HepG2 (cell line): ENCODE measurements at regions not wholly inside any gene's neighbourhood (a gene's known extent, or its start where the extent isn't known, plus 50 kb on each side); places are given as distances from the start of the nearest gene placed in this dataset.

Source experiments
- ATAC-seq: fragments of 200-7000 bp; cut with Tn5 transposase; 3 replicates; pipeline ENCODE4 v1.9.1; 2020; ENCODE audit warnings: mild to moderate bottlenecking, moderate library complexity
- BruUV-seq: library from RNA; stranded (reverse); fragments of 400-500 nt; replicated peaks from 2 replicates; lab custom pipeline; 2021; lab: Mats Ljungman, UMichigan
- CTCF ChIA-PET: fragments of 300-600 bp; formaldehyde crosslinking; extraction: SDS; loops from one replicate; lab custom pipeline; 2021; ENCODE audit warnings: low total read pairs, inconsistent platforms, low intra/inter-chr PET ratio; lab: Yijun Ruan, JAX
- POLR2A ChIA-PET: fragments of 350-600 bp; sonication (Branson Sonifier 250); formaldehyde crosslinking; loops from one replicate; lab custom pipeline; 2020; ENCODE audit warnings: antibody characterized with exemption, inconsistent platforms; lab: Yijun Ruan, JAX
- DNase-seq: peaks from one replicate; pipeline ENCODE4 v3.0.0-alpha.2; 2015; ENCODE audit warnings: low spot score
- FAIRE-seq: peaks from 3 replicates; lab custom pipeline; 2011; peaks lifted over from hg19 to GRCh38; lab: Jason Lieb, UNC
- H2AFZ ChIP-seq: one replicate; pipeline ENCODE4 v1.6.1; 2011; ENCODE audit warnings: low read length, inconsistent platforms
- H3K27ac ChIP-seq: fragments of 300-600 bp; 3 replicates; pipeline ENCODE4 v1.8.0; 2011; ENCODE audit warnings: mixed run types, mild to moderate bottlenecking, mixed read lengths, low read length, inconsistent platforms; ENCODE audit not compliant: insufficient read depth; ENCODE audit errors: extremely low read length
- H3K27me3 ChIP-seq, 2 experiments: fragments of 200-600 bp in 1 of 2; 2 replicates in 1 of 2; 3 replicates in 1 of 2; pipeline versions ENCODE4 v1.6.0 to v1.8.0; 2011; ENCODE audit warnings: low read length in 2 of 2, mild to moderate bottlenecking in 2 of 2, moderate library complexity in 2 of 2, inconsistent platforms in 1 of 2; ENCODE audit not compliant: insufficient read depth in 2 of 2, control insufficient read depth in 1 of 2
- H3K36me3 ChIP-seq, 2 experiments: fragments of 200-600 bp in 1 of 2; replicated peaks in 1 of 2; 2 replicates in 1 of 2; 3 replicates in 1 of 2; pipeline versions ENCODE4 v1.5.1 to v1.8.0; 2011; ENCODE audit warnings: low read length in 2 of 2, inconsistent platforms in 1 of 2; ENCODE audit not compliant: insufficient read depth in 2 of 2, control insufficient read depth in 1 of 2
- H3K4me1 ChIP-seq: 2 replicates; pipeline ENCODE4 v1.5.1; 2012; ENCODE audit warnings: low read length, inconsistent platforms; ENCODE audit not compliant: insufficient read depth
- H3K4me2 ChIP-seq: 2 replicates; pipeline ENCODE4 v1.6.0; 2011; ENCODE audit warnings: low read depth, low read length, inconsistent platforms
- H3K4me3 ChIP-seq, 3 experiments: fragments of 200-600 bp in 1 of 3; sonication (generic), shearing (Covaris generic) in 1 of 3; replicated peaks in 1 of 3; 2 replicates each; pipeline ENCODE4 v1.5.1; 2011 to 2016; ENCODE audit warnings: low read length in 3 of 3, inconsistent platforms in 2 of 3, low read depth in 2 of 3, mild to moderate bottlenecking in 2 of 3, control low read depth in 1 of 3, mixed read lengths in 1 of 3; ENCODE audit not compliant: insufficient read depth in 1 of 3
- H3K79me2 ChIP-seq: one replicate; pipeline ENCODE4 v1.6.1; 2011; ENCODE audit warnings: low read length, inconsistent platforms; ENCODE audit not compliant: insufficient read depth
- H3K9ac ChIP-seq: 2 replicates; pipeline ENCODE4 v1.6.0; 2011; ENCODE audit warnings: mild to moderate bottlenecking, low read depth, low read length, inconsistent platforms; ENCODE audit not compliant: insufficient read depth
- H3K9me3 ChIP-seq: 2 replicates; pipeline ENCODE4 v1.5.1; 2012; ENCODE audit warnings: mild to moderate bottlenecking, low read length
- H4K20me1 ChIP-seq: 2 replicates; pipeline ENCODE4 v1.6.0; 2011; ENCODE audit warnings: inconsistent platforms, mild to moderate bottlenecking, low read length, moderate library complexity; ENCODE audit not compliant: insufficient read depth
- GFI1 ChIP-seq: sonication (generic); formaldehyde crosslinking; IDR thresholded peaks from 2 replicates; pipeline ENCODE4 v1.5.0; 2020; ENCODE audit warnings: missing genetic modification reagents, mild to moderate bottlenecking, borderline replicate concordance
- KDM5B ChIP-seq: sonication (generic); formaldehyde crosslinking; IDR thresholded peaks from 2 replicates; pipeline ENCODE4 v1.4.0; 2020; ENCODE audit warnings: missing genetic modification reagents, mild to moderate bottlenecking, borderline replicate concordance
- MED8 ChIP-seq: sonication (generic); formaldehyde crosslinking; IDR thresholded peaks from 2 replicates; pipeline ENCODE4 v1.8.1; 2023; ENCODE audit warnings: mild to moderate bottlenecking, missing genetic modification reagents; ENCODE audit not compliant: insufficient replicate concordance
- MEIS2 ChIP-seq: sonication (generic); formaldehyde crosslinking; IDR thresholded peaks from 2 replicates; pipeline ENCODE4 v1.9.0; 2021; ENCODE audit warnings: mild to moderate bottlenecking, missing genetic modification reagents
- NBN ChIP-seq: fragments of 450-650 bp; conservative IDR thresholded peaks from 2 replicates; pipeline ENCODE4 v1.6.1; 2017
- PHF5A ChIP-seq: IDR thresholded peaks from one replicate; pipeline ENCODE4 v1.6.1; 2018; ENCODE audit warnings: low read depth, missing genetic modification reagents; ENCODE audit not compliant: unreplicated experiment
- RCOR2 ChIP-seq: IDR thresholded peaks from 2 replicates; pipeline ENCODE4 v1.6.1; 2016; ENCODE audit warnings: missing biosample characterization, missing genetic modification reagents
- SMAD3 ChIP-seq: sonication (generic); formaldehyde crosslinking; IDR thresholded peaks from 2 replicates; pipeline ENCODE4 v1.4.0; 2020; ENCODE audit warnings: missing genetic modification reagents
- TAF1 ChIP-seq: sonication (generic); formaldehyde crosslinking; IDR thresholded peaks from 2 replicates; pipeline ENCODE4 v1.4.0; 2020; ENCODE audit warnings: missing genetic modification reagents
- U2AF2 ChIP-seq: fragments of 200-400 bp; formaldehyde crosslinking; IDR thresholded peaks from 2 replicates; pipeline ENCODE4 v1.6.1; 2017; ENCODE audit warnings: low read depth, mild to moderate bottlenecking, low read length
- ZNF331 ChIP-seq: sonication (generic); formaldehyde crosslinking; IDR thresholded peaks from 2 replicates; pipeline ENCODE4 v1.4.0; 2020; ENCODE audit warnings: missing genetic modification reagents
- ZNF660 ChIP-seq: sonication (generic); formaldehyde crosslinking; IDR thresholded peaks from 2 replicates; pipeline ENCODE4 v1.5.1; 2020; ENCODE audit warnings: mild to moderate bottlenecking, low read depth, missing genetic modification reagents, borderline replicate concordance
- ZNF788 ChIP-seq: sonication (generic); formaldehyde crosslinking; IDR thresholded peaks from 2 replicates; pipeline ENCODE4 v1.5.0; 2020; ENCODE audit warnings: mild to moderate bottlenecking, missing genetic modification reagents, borderline replicate concordance
- whole genome bisulfite sequencing: methylation state at CpG from one replicate; pipeline ENCODE4 v1.1.6; 2017; ENCODE audit warnings: low lambda C conversion rate; 5-methylcytosine and 5-hydroxymethylcytosine counted together
- in situ Hi-C: cut with HindIII; loops from 2 replicates; pipeline ENCODE4 v1.10.0; 2017; ENCODE audit warnings: low pct_unique_long_range_greater_than_20kb; ENCODE audit not compliant: extremely low pct_ligation_motif_present
- intact Hi-C: fragments of 100-400 bp; cut with micrococcal nuclease; formaldehyde crosslinking; loops from one replicate; pipeline ENCODE4 v1.10.0; 2022; ENCODE audit not compliant: unreplicated experiment
- TF ChIP-seq, protein P1 (sequence below): sonication (generic); formaldehyde crosslinking; IDR thresholded peaks from 2 replicates; pipeline ENCODE4 v1.5.0; 2020; ENCODE audit warnings: mild to moderate bottlenecking, low read depth, missing genetic modification reagents, borderline replicate concordance
- TF ChIP-seq, protein P2 (sequence below): sonication (generic); formaldehyde crosslinking; IDR thresholded peaks from 2 replicates; pipeline ENCODE4 v1.5.0; 2020; ENCODE audit warnings: missing genetic modification reagents, mild to moderate bottlenecking, borderline replicate concordance
- TF ChIP-seq, protein P3 (sequence below): sonication (generic); formaldehyde crosslinking; IDR thresholded peaks from 2 replicates; pipeline ENCODE4 v1.4.0; 2020; ENCODE audit warnings: missing genetic modification reagents
- TF ChIP-seq, protein P4 (sequence below): sonication (generic); formaldehyde crosslinking; IDR thresholded peaks from 2 replicates; pipeline ENCODE4 v1.8.0; 2023; ENCODE audit warnings: mild to moderate bottlenecking, missing genetic modification reagents

DNA sequence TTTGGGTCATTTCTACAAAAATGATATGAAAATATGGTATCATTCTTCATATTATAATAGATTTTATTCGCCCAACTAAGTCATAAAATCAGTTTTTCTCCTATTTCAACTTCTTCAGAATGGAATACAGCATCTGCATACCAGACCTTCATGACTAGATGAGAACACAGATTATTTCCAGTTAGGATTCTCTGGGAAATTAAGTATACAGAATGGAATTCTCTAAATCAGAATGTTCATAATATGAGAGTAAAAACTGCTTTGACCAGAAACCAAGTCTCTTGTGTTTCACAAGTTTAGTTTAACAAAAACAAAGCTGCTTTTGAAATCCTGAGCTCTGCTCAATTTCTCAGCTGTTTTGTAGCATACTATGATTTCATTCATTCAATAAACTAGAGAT is 160.3 kb upstream of the SEMA3A start:
- in situ Hi-C loops = no loop called here
- no peak for FAIRE-seq
- BruUV-seq = no TSS peak

DNA sequence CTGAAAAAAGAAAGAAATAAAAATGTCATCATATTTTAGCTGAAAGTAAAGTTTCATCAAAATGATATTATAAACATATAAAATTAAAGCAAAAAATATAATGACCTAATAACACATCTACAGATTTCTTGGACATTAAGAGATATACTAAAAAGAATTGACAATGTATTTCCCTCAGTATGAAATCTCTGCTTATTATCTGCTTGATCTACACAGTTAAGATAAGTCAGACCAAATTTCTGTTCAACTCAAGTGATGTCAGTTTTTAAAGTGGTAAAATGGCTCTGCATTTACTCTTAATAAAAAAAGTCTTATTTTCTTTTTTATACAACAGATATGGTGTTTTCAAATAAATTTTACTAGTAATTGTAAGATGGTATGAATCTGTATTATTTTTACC is 159.4 kb upstream of the SEMA3A start:
- H3K36me3 ChIP-seq = no peaks in the 10 kb centered on the region
- no peaks in the 10 kb centered on the region for H3K4me1 ChIP-seq
- H3K79me2 ChIP-seq = no peaks in the 10 kb centered on the region
- FAIRE-seq (no peak), DNase-seq (no peak), ATAC-seq (no peak)
- H3K27ac ChIP-seq = no peak overlapping the region
- H3K4me3 ChIP-seq = no peak overlapping the region
- H3K9me3 ChIP-seq = no peaks in the 10 kb centered on the region
- no peaks in the 10 kb centered on the region for H4K20me1 ChIP-seq
- POLR2A ChIA-PET = no interaction called here
- in situ Hi-C loops (no loop called here), intact Hi-C loops (no loop called here)
- BruUV-seq = no TSS peak
- no peaks in the 10 kb centered on the region for H3K27me3 ChIP-seq
- H2AFZ ChIP-seq = no peak overlapping the region
- no peak overlapping the region for H3K4me2 ChIP-seq
- no peak for TF ChIP-seq ZNF788 (CRISPR knock-in tag)
- TF ChIP-seq ZNF660 (CRISPR knock-in tag) = no peak
- TF ChIP-seq, protein P1, sequence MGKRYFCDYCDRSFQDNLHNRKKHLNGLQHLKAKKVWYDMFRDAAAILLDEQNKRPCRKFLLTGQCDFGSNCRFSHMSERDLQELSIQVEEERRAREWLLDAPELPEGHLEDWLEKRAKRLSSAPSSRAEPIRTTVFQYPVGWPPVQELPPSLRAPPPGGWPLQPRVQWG (CRISPR knock-in tag) = no peak
- no peak for TF ChIP-seq KDM5B
- TF ChIP-seq, protein P2, sequence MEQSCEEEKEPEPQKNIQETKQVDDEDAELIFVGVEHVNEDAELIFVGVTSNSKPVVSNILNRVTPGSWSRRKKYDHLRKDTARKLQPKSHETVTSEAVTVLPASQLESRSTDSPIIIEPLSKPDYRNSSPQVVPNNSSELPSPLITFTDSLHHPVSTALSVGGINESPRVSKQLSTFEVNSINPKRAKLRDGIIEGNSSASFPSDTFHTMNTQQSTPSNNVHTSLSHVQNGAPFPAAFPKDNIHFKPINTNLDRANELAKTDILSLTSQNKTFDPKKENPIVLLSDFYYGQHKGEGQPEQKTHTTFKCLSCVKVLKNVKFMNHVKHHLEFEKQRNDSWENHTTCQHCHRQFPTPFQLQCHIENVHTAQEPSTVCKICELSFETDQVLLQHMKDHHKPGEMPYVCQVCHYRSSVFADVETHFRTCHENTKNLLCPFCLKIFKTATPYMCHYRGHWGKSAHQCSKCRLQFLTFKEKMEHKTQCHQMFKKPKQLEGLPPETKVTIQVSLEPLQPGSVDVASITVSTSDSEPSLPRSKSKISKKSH (CRISPR knock-in tag) = no peak
- TF ChIP-seq, protein P3, sequence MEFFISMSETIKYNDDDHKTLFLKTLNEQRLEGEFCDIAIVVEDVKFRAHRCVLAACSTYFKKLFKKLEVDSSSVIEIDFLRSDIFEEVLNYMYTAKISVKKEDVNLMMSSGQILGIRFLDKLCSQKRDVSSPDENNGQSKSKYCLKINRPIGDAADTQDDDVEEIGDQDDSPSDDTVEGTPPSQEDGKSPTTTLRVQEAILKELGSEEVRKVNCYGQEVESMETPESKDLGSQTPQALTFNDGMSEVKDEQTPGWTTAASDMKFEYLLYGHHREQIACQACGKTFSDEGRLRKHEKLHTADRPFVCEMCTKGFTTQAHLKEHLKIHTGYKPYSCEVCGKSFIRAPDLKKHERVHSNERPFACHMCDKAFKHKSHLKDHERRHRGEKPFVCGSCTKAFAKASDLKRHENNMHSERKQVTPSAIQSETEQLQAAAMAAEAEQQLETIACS = no peak
- TF ChIP-seq MEIS2 (CRISPR knock-in tag) = no peak
- TF ChIP-seq TAF1 (CRISPR knock-in tag) = no peak
- no peak for TF ChIP-seq SMAD3
- no peak for TF ChIP-seq PHF5A (CRISPR knock-in tag)
- no peak overlapping the region for H3K9ac ChIP-seq
- CTCF ChIA-PET = no interaction called here

More for the DNA sequence above, 160.3 kb upstream of the SEMA3A start:
- Histone ChIP-seq H3K36me3 (no peaks in the 10 kb centered on the region), H3K9ac (no peak overlapping the region), H2AFZ (no peak overlapping the region), H3K9me3 (no peaks in the 10 kb centered on the region), H3K27me3 (no peaks in the 10 kb centered on the region), H3K4me1 (no peaks in the 10 kb centered on the region), H3K4me3 (no peak overlapping the region), H3K4me2 (no peak overlapping the region), H3K27ac (no peak overlapping the region), H3K79me2 (no peaks in the 10 kb centered on the region), H4K20me1 (no peaks in the 10 kb centered on the region)
- ATAC-seq (no peak), DNase-seq (no peak)
- ChIA-PET CTCF (no interaction called here), POLR2A (no interaction called here)
- 0% methylated on average over 1 of the region's 1 CpG for WGBS
- no peak for TF ChIP-seq U2AF2
- no peak for TF ChIP-seq ZNF331 (CRISPR knock-in tag)
- no peak for TF ChIP-seq MED8 (CRISPR knock-in tag)
- TF ChIP-seq RCOR2 = no peak
- no peak for TF ChIP-seq GFI1 (CRISPR knock-in tag)
- TF ChIP-seq NBN = no peak
- TF ChIP-seq, protein P4, sequence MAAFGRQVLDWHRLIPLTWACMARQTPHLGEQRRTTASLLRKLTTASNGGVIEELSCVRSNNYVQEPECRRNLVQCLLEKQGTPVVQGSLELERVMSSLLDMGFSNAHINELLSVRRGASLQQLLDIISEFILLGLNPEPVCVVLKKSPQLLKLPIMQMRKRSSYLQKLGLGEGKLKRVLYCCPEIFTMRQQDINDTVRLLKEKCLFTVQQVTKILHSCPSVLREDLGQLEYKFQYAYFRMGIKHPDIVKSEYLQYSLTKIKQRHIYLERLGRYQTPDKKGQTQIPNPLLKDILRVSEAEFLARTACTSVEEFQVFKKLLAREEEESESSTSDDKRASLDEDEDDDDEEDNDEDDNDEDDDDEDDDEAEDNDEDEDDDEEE (CRISPR knock-in tag) = no peak
- intact Hi-C loops = no loop called here
